ENCODE measurements at regions not wholly inside any gene's neighbourhood (a gene's known extent, or its start where the extent isn't known, plus 50 kb on each side); places are given as distances from the start of the nearest gene placed in this dataset.
A peak's percentile ranks its signal among the peaks of the same experiment; 100 is the strongest.

DNA sequence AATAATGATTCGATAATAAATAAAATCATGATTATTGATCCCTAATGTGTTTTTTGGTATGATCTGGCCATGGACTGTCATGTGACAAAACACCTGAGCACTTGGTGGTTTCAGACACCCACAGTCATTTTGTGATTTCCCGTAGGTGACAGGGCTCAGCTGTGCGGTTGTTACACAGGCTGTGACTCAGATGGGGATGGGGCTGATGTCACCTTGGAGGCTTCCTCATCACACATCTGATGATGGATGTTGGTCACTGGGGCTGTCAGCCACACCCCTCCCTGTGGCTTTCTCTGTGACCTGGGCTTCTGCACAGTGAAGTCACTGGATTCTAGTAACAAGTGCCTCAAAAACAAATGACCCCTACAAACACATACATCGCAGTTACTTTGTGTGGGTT, 995.1 kb downstream of the BRD1 start:
- H3K27ac ChIP-seq (ENCODE audit: low read length): peak overlapping the region; percentile 85; the same call in 1 of the 2 replicates
- H3F3A ChIP-seq (ENCODE audit: insufficient read depth, low read length): peaks cover 30% of the 10 kb centered on the region
- H3K4me3 ChIP-seq (ENCODE audit: low read length): no peak overlapping the region
- no peak overlapping the region for H2AFZ ChIP-seq (ENCODE audit: low read length)
- H3K4me2 ChIP-seq (ENCODE audit: low read depth, low read length): peak overlapping the region; percentile 26; the same call in 1 of the 2 replicates
- no peak overlapping the region for H3K9ac ChIP-seq (ENCODE audit: low read length)
- H3K36me3 ChIP-seq (replicated peaks; ENCODE audit: insufficient read depth, low read length): no peaks in the 10 kb centered on the region
- peak; percentile 90 for DNase-seq
- no peaks in the 10 kb centered on the region for H3K9me3 ChIP-seq (replicated peaks; ENCODE audit: insufficient read depth, low read length)
- TF ChIP-seq, protein P1, sequence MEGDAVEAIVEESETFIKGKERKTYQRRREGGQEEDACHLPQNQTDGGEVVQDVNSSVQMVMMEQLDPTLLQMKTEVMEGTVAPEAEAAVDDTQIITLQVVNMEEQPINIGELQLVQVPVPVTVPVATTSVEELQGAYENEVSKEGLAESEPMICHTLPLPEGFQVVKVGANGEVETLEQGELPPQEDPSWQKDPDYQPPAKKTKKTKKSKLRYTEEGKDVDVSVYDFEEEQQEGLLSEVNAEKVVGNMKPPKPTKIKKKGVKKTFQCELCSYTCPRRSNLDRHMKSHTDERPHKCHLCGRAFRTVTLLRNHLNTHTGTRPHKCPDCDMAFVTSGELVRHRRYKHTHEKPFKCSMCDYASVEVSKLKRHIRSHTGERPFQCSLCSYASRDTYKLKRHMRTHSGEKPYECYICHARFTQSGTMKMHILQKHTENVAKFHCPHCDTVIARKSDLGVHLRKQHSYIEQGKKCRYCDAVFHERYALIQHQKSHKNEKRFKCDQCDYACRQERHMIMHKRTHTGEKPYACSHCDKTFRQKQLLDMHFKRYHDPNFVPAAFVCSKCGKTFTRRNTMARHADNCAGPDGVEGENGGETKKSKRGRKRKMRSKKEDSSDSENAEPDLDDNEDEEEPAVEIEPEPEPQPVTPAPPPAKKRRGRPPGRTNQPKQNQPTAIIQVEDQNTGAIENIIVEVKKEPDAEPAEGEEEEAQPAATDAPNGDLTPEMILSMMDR (IDR thresholded peaks at IDR 0.05; ENCODE audit: low read length): no peak
- no peaks in the 10 kb centered on the region for H3K9me2 ChIP-seq (replicated peaks; ENCODE audit: insufficient read depth, low read length)
- H3K79me2 ChIP-seq (ENCODE audit: low read length): no peaks in the 10 kb centered on the region
- no peaks in the 10 kb centered on the region for H4K20me1 ChIP-seq (ENCODE audit: insufficient read depth, low read length)
- H3K4me1 ChIP-seq (ENCODE audit: low read length): peaks cover 40% of the 10 kb centered on the region
- H3K27me3 ChIP-seq (replicated peaks; ENCODE audit: insufficient read depth, low read length): 0 out of 2 replicates have a peak, but pooled peaks cover 5% of the 10 kb centered on the region

DNA sequence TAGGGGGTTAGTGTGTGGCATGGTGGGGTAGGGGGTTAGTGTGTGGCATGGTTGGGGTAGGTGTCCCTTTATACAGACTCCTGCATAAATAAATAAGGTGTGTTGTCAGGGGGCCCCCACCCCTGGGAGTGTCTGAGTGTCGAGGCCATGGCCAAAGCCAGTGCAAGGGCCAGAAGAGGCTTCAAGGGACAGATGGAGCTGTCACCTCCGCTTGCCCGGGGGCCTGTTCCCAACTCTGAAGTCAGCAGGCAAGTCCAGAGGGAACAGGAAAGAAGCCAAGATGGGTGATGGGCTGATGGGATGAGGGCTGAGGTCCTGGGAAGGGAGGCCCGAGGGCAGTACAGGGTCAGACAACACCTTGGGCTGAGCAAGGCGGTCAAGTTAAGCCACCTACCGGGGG, 997.8 kb downstream of the BRD1 start:
- H3K27ac ChIP-seq (ENCODE audit: low read length): no peak overlapping the region
- no peak overlapping the region for H3K4me3 ChIP-seq (ENCODE audit: low read length)
- H4K20me1 ChIP-seq (ENCODE audit: insufficient read depth, low read length): no peaks in the 10 kb centered on the region
- peaks cover 24% of the 10 kb centered on the region for H3F3A ChIP-seq (ENCODE audit: insufficient read depth, low read length)
- 0 out of 2 replicates have a peak, but pooled peaks cover 5% of the 10 kb centered on the region for H3K27me3 ChIP-seq (replicated peaks; ENCODE audit: insufficient read depth, low read length)
- no peaks in the 10 kb centered on the region for H3K36me3 ChIP-seq (replicated peaks; ENCODE audit: insufficient read depth, low read length)
- H3K79me2 ChIP-seq (ENCODE audit: low read length): no peaks in the 10 kb centered on the region
- H3K9ac ChIP-seq (ENCODE audit: low read length): no peak overlapping the region
- DNase-seq: no peak
- TF ChIP-seq EZH2 (optimal IDR thresholded peaks at IDR 0.05; ENCODE audit: low read depth, low read length) (no peak), EZH2phosphoT487 (IDR thresholded peaks at IDR 0.05; ENCODE audit: low read length) (no peak)
- TF ChIP-seq, protein P1 (IDR thresholded peaks at IDR 0.05; ENCODE audit: low read length): no peak
- H2AFZ ChIP-seq (ENCODE audit: low read length): no peak overlapping the region
- no peaks in the 10 kb centered on the region for H3K9me2 ChIP-seq (replicated peaks; ENCODE audit: insufficient read depth, low read length)
- peaks cover 25% of the 10 kb centered on the region for H3K4me1 ChIP-seq (ENCODE audit: low read length)
- H3K9me3 ChIP-seq (replicated peaks; ENCODE audit: insufficient read depth, low read length): no peaks in the 10 kb centered on the region
- H3K4me2 ChIP-seq (ENCODE audit: low read depth, low read length): no peak overlapping the region

DNA sequence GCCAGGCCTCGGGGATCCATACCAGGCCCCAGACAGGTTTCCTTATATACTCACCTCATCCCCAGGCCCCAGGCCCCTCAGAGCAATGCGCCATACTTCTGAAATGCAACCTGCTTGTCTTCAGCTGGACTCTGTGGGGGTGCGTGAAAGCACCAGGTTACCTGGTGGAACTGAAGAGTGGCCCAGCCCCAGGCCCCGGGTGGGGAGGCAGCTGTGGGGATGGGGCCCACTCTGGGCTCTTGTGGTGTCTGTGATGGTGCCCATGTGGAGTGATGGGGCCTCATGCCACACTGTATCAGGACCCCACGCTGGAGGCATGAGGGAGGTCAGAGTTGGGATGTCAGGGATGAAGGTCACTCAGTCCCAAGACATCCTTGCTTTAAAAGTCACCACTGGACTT, 999.0 kb downstream of the BRD1 start:
- no peak overlapping the region for H3K4me3 ChIP-seq (ENCODE audit: low read length)
- H3F3A ChIP-seq (ENCODE audit: insufficient read depth, low read length): peaks cover 13% of the 10 kb centered on the region
- no peak overlapping the region for H3K27ac ChIP-seq (ENCODE audit: low read length)
- DNase-seq: no peak
- peaks cover 15% of the 10 kb centered on the region for H3K4me1 ChIP-seq (ENCODE audit: low read length)
- no peaks in the 10 kb centered on the region for H3K79me2 ChIP-seq (ENCODE audit: low read length)
- no peak overlapping the region for H3K9ac ChIP-seq (ENCODE audit: low read length)
- no peaks in the 10 kb centered on the region for H3K9me2 ChIP-seq (replicated peaks; ENCODE audit: insufficient read depth, low read length)
- H3K27me3 ChIP-seq (replicated peaks; ENCODE audit: insufficient read depth, low read length): 0 out of 2 replicates have a peak, but pooled peaks cover 5% of the 10 kb centered on the region
- H2AFZ ChIP-seq (ENCODE audit: low read length): no peak overlapping the region
- H4K20me1 ChIP-seq (ENCODE audit: insufficient read depth, low read length): no peaks in the 10 kb centered on the region
- no peaks in the 10 kb centered on the region for H3K9me3 ChIP-seq (replicated peaks; ENCODE audit: insufficient read depth, low read length)
- H3K4me2 ChIP-seq (ENCODE audit: low read depth, low read length): no peak overlapping the region
- H3K36me3 ChIP-seq (replicated peaks; ENCODE audit: insufficient read depth, low read length): no peaks in the 10 kb centered on the region
- TF ChIP-seq, protein P1 (IDR thresholded peaks at IDR 0.05; ENCODE audit: low read length): no peak
- TF ChIP-seq EZH2 (optimal IDR thresholded peaks at IDR 0.05; ENCODE audit: low read depth, low read length) (no peak), EZH2phosphoT487 (IDR thresholded peaks at IDR 0.05; ENCODE audit: low read length) (no peak)

All from MM.1S (cell line).